GM12878 (cell line): ENCODE measurements at regions not wholly inside any gene's neighbourhood (a gene's known extent, or its start where the extent isn't known, plus 50 kb on each side); places are given as distances from the start of the nearest gene placed in this dataset.

Experiments used
- ATAC-seq: fragments of 200-7000 bp; cut with Tn5 transposase; 3 replicates; pipeline ENCODE4 v1.9.1; 2020; ENCODE audit warnings: mild to moderate bottlenecking, moderate library complexity
- BruUV-seq: library from RNA; stranded (reverse); fragments of 400-500 nt; replicated peaks from 2 replicates; lab custom pipeline; 2021; lab: Mats Ljungman, UMichigan
- CTCF ChIA-PET: fragments of 300-600 bp; sonication (Branson Sonifier 250); formaldehyde crosslinking; extraction: SDS; loops from one replicate; lab custom pipeline; 2021; ENCODE audit warnings: inconsistent platforms; lab: Yijun Ruan, JAX
- POLR2A ChIA-PET: fragments of 350-600 bp; formaldehyde crosslinking; extraction: SDS; loops from one replicate; lab custom pipeline; 2021; ENCODE audit warnings: inconsistent platforms; lab: Charles Lee
- RAD21 ChIA-PET: fragments of 300-600 bp; sonication (Branson Sonifier 250); formaldehyde crosslinking; loops from one replicate; lab custom pipeline; 2023; ENCODE audit warnings: antibody characterized with exemption; ENCODE audit not compliant: unreplicated experiment; lab: Charles Lee
- SMC1A ChIA-PET: fragments of 300-600 bp; sonication (Branson Sonifier 250); formaldehyde crosslinking; loops from one replicate; lab custom pipeline; 2023; ENCODE audit not compliant: unreplicated experiment, uncharacterized antibody; lab: Charles Lee
- DNase-seq: peaks from one replicate; pipeline ENCODE4 v3.0.0-alpha.2; 2011; ENCODE audit warnings: low read depth, low spot score
- FAIRE-seq: peaks from 3 replicates; lab custom pipeline; 2011; peaks lifted over from hg19 to GRCh38; lab: Jason Lieb, UNC
- H2AFZ ChIP-seq: 2 replicates; pipeline ENCODE4 v1.6.0; 2011; ENCODE audit warnings: low read depth, low read length, control low read depth; ENCODE audit not compliant: control insufficient read depth
- H3K27ac ChIP-seq: 2 replicates; pipeline ENCODE4 v1.5.1; 2011; ENCODE audit warnings: control low read depth; ENCODE audit not compliant: control insufficient read depth, insufficient read depth
- H3K27me3 ChIP-seq, 2 experiments: replicated peaks in 1 of 2; 2 replicates each; pipeline versions ENCODE4 v1.6.0 to v1.6.1; 2011; ENCODE audit warnings: low read length in 1 of 2; ENCODE audit not compliant: control insufficient read depth in 2 of 2, insufficient read depth in 2 of 2
- H3K36me3 ChIP-seq, 2 experiments: 2 replicates each; pipeline ENCODE4 v1.5.1; 2011; ENCODE audit warnings: low read length in 1 of 2; ENCODE audit not compliant: control insufficient read depth in 2 of 2, insufficient read depth in 2 of 2
- H3K4me1 ChIP-seq: 2 replicates; pipeline ENCODE4 v1.6.1; 2011; ENCODE audit warnings: mild to moderate bottlenecking, low read length, moderate library complexity, mixed read lengths; ENCODE audit not compliant: control insufficient read depth, insufficient read depth
- H3K4me2 ChIP-seq: 2 replicates; pipeline ENCODE4 v1.6.0; 2011; ENCODE audit warnings: control low read depth; ENCODE audit not compliant: control insufficient read depth, insufficient read depth
- H3K4me3 ChIP-seq: fragments of 200-600 bp; sonication (generic); 2 replicates; pipeline ENCODE4 v1.5.1; 2016
- H3K79me2 ChIP-seq: 2 replicates; pipeline ENCODE4 v1.6.0; 2011; ENCODE audit warnings: low read length; ENCODE audit not compliant: control insufficient read depth, insufficient read depth
- H3K9ac ChIP-seq: 2 replicates; pipeline ENCODE4 v1.8.0; 2011; ENCODE audit warnings: low read length, control low read depth, mixed read lengths; ENCODE audit not compliant: control insufficient read depth, insufficient read depth
- H3K9me3 ChIP-seq: replicated peaks from 3 replicates; pipeline ENCODE4 v1.5.1; 2011; ENCODE audit warnings: mild to moderate bottlenecking, low read length; ENCODE audit not compliant: control insufficient read depth, insufficient read depth
- H4K20me1 ChIP-seq: 2 replicates; pipeline ENCODE4 v1.6.0; 2011; ENCODE audit not compliant: control insufficient read depth, insufficient read depth
- BCLAF1 ChIP-seq: fragments of 450-650 bp; IDR thresholded peaks from 2 replicates; pipeline ENCODE4 v1.6.1; 2017; ENCODE audit warnings: antibody characterized with exemption, mild to moderate bottlenecking, moderate library complexity
- CHD2 ChIP-seq: IDR thresholded peaks from 2 replicates; pipeline ENCODE4 v1.6.1; 2011; ENCODE audit warnings: low read depth, low read length, improper control_type of control experiment, borderline replicate concordance
- EED ChIP-seq: sonication (generic); IDR thresholded peaks from 2 replicates; pipeline ENCODE4 v1.6.1; 2016; ENCODE audit warnings: antibody characterized with exemption, low read depth
- FOS ChIP-seq: IDR thresholded peaks from 3 replicates; pipeline ENCODE4 v1.6.1; 2011; ENCODE audit warnings: borderline replicate concordance; ENCODE audit not compliant: insufficient read length; ENCODE audit errors: extremely low read depth
- MTA3 ChIP-seq: IDR thresholded peaks from 2 replicates; pipeline ENCODE4 v1.6.1; 2012; ENCODE audit warnings: low read length, inconsistent platforms, borderline replicate concordance
- NFYA ChIP-seq: IDR thresholded peaks from 2 replicates; pipeline ENCODE4 v1.6.1; 2011; ENCODE audit warnings: low read depth, mild to moderate bottlenecking, low read length, improper control_type of control experiment, borderline replicate concordance
- SKIL ChIP-seq: fragments of 450-650 bp; IDR thresholded peaks from 2 replicates; pipeline ENCODE4 v1.6.1; 2017; ENCODE audit warnings: mild to moderate bottlenecking, low read depth, inconsistent platforms; ENCODE audit not compliant: poor library complexity, severe bottlenecking
- SMAD5 ChIP-seq: IDR thresholded peaks from 2 replicates; pipeline ENCODE4 v1.6.1; 2016; ENCODE audit warnings: antibody characterized with exemption, low read depth
- SMARCA5 ChIP-seq: fragments of 450-650 bp; IDR thresholded peaks from 2 replicates; pipeline ENCODE4 v1.6.1; 2017; ENCODE audit warnings: mild to moderate bottlenecking
- TARDBP ChIP-seq: IDR thresholded peaks from 2 replicates; pipeline ENCODE4 v1.6.1; 2016; ENCODE audit warnings: borderline replicate concordance
- ZNF687 ChIP-seq: fragments of 450-650 bp; IDR thresholded peaks from 2 replicates; pipeline ENCODE4 v1.6.1; 2017; ENCODE audit warnings: mild to moderate bottlenecking, moderate library complexity
- WGBS: methylation state at CpG from one replicate; pipeline ENCODE4 v1.1.6; 2016; ENCODE audit warnings: low lambda C conversion rate; ENCODE audit not compliant: insufficient replicate concordance, insufficient coverage; ENCODE audit errors: missing lambda C conversion rate; 5-methylcytosine and 5-hydroxymethylcytosine counted together
- in situ Hi-C: fragments of 300-500 bp; cut with MboI; formaldehyde crosslinking; loops from 9 replicates; pipeline ENCODE4 v1.14.3; 2018; ENCODE audit warnings: mixed read lengths
- intact Hi-C: fragments of 100-400 bp; cut with micrococcal nuclease; formaldehyde crosslinking; loops from one replicate; pipeline ENCODE4 v1.14.2; 2022; ENCODE audit not compliant: unreplicated experiment

- Histone ChIP-seq H3K4me1 (no peaks in the 10 kb centered on the region), H3K27me3 (no peaks in the 10 kb centered on the region), H2AFZ (no peak overlapping the region), H3K79me2 (no peaks in the 10 kb centered on the region), H3K9me3 (no peaks in the 10 kb centered on the region), H3K4me2 (no peak overlapping the region), H3K9ac (no peak overlapping the region), H3K36me3 (no peaks in the 10 kb centered on the region), H3K27ac (no peak overlapping the region), H4K20me1 (no peaks in the 10 kb centered on the region), H3K4me3 (no peak overlapping the region)
- in situ Hi-C loops (no loop called here), intact Hi-C loops (no loop called here)
- no peak for DNase-seq
- ChIA-PET POLR2A (no interaction called here), SMC1A (interaction anchor here (1.3 to 1.5 kb wide), 2 partner anchors 11 to 50 kb away, joined by 3 to 9 read pairs; no protein-coding TSS in a partner anchor), CTCF (interaction anchor here (1.4 kb wide), 1 partner anchor 16 kb away, joined by 3 read pairs; no protein-coding TSS in a partner anchor), RAD21 (no interaction called here)
- no peak for ATAC-seq
- no peak for FAIRE-seq
- no TSS peak for BruUV-seq
- TF ChIP-seq SMARCA5: no peak
- TF ChIP-seq NFYA: no peak
- no peak for TF ChIP-seq MTA3
- TF ChIP-seq SKIL: no peak
- TF ChIP-seq SMAD5: no peak
- TF ChIP-seq EED: no peak
- TF ChIP-seq TARDBP: no peak
- no peak for TF ChIP-seq CHD2
- TF ChIP-seq BCLAF1: no peak
- no peak for TF ChIP-seq FOS
- no peak for TF ChIP-seq ZNF687
- WGBS: 30% methylated on average over 3 of the region's 3 CpGs
These were observed 528.9 kb downstream of the DACH1 start for GRCh38 chr13:71338070-71338469.
